ENCODE measurements at regions not wholly inside any gene's neighbourhood (a gene's known extent, or its start where the extent isn't known, plus 50 kb on each side); places are given as distances from the start of the nearest gene placed in this dataset.

DNA sequence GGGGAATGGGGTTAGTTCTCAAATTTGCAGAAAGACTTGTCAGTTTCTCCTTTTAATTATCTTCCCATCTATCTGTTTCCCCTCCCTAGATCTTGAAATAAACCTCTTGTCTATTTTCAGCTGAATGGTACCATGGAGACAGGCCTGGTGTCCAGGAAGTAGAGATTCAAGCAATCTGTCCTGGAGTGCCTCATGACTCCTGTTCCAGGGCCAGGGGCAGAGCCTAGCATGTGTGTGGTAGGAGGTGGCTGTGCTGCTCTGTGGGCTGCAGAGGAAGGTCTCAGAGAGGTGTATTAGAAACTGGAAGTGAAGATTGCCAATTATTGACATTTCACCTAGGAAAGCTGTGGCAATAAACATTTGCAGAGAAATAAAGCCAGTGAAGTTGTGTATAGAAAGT is 175.8 kb upstream of the ATP10B start:
- TF ChIP-seq, protein P1, sequence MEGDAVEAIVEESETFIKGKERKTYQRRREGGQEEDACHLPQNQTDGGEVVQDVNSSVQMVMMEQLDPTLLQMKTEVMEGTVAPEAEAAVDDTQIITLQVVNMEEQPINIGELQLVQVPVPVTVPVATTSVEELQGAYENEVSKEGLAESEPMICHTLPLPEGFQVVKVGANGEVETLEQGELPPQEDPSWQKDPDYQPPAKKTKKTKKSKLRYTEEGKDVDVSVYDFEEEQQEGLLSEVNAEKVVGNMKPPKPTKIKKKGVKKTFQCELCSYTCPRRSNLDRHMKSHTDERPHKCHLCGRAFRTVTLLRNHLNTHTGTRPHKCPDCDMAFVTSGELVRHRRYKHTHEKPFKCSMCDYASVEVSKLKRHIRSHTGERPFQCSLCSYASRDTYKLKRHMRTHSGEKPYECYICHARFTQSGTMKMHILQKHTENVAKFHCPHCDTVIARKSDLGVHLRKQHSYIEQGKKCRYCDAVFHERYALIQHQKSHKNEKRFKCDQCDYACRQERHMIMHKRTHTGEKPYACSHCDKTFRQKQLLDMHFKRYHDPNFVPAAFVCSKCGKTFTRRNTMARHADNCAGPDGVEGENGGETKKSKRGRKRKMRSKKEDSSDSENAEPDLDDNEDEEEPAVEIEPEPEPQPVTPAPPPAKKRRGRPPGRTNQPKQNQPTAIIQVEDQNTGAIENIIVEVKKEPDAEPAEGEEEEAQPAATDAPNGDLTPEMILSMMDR (IDR thresholded peaks at IDR 0.05; ENCODE audit: borderline replicate concordance, extremely low read depth, low read length, poor library complexity, severe bottlenecking), result no peak
- no peak for TF ChIP-seq EZH2 (IDR thresholded peaks at IDR 0.05; ENCODE audit: borderline replicate concordance, low read depth, low read length, severe bottlenecking)

Data from DND-41 (cell line).